ENCODE measurements at regions not wholly inside any gene's neighbourhood (a gene's known extent, or its start where the extent isn't known, plus 50 kb on each side); places are given as distances from the start of the nearest gene placed in this dataset.

- no peak for DNase-seq (ENCODE audit: low read depth, low spot score)
- RAD21 ChIA-PET (ENCODE audit: unreplicated experiment) = no interaction called here
- no peaks in the 10 kb centered on the region for H3K9me3 ChIP-seq (replicated peaks; ENCODE audit: control insufficient read depth, insufficient read depth, low read length)
- in situ Hi-C loops (cut with MboI) (no loop called here), intact Hi-C loops (cut with micrococcal nuclease; ENCODE audit: unreplicated experiment) (no loop called here)
- H3K9ac ChIP-seq (ENCODE audit: control insufficient read depth, insufficient read depth, low read length) = no peak overlapping the region
- TF ChIP-seq TARDBP (IDR thresholded peaks at IDR 0.05; ENCODE audit: borderline replicate concordance) (no peak), CREM (IDR thresholded peaks at IDR 0.05; ENCODE audit: low read depth) (no peak), ZBTB33 (IDR thresholded peaks at IDR 0.05) (no peak), ZZZ3 (IDR thresholded peaks at IDR 0.05; ENCODE audit: control insufficient read depth, insufficient read length, low read depth) (no peak), REST (IDR thresholded peaks at IDR 0.05; ENCODE audit: low read depth, low read length) (no peak), JUND (IDR thresholded peaks at IDR 0.05; ENCODE audit: low read depth, low read length) (no peak), BRCA1 (IDR thresholded peaks at IDR 0.05; ENCODE audit: low read depth, low read length) (no peak), MLLT1 (IDR thresholded peaks at IDR 0.05) (no peak), ATF7 (IDR thresholded peaks at IDR 0.05; ENCODE audit: low read depth) (no peak), SIX5 (IDR thresholded peaks at IDR 0.05; ENCODE audit: low read depth, low read length, severe bottlenecking) (no peak), PAX5 (IDR thresholded peaks at IDR 0.05; ENCODE audit: borderline replicate concordance, low read depth, low read length) (no peak), KDM1A (IDR thresholded peaks at IDR 0.05; ENCODE audit: borderline replicate concordance) (no peak), HDAC6 (IDR thresholded peaks at IDR 0.05; ENCODE audit: unreplicated experiment) (no peak), CEBPB (IDR thresholded peaks at IDR 0.05; ENCODE audit: borderline replicate concordance in 1 of 2, low read depth in 2 of 2, low read length in 2 of 2) (no peak), SPI1 (IDR thresholded peaks at IDR 0.05; ENCODE audit: borderline replicate concordance, insufficient read depth, low read depth, low read length) (no peak)
- H3K79me2 ChIP-seq (ENCODE audit: control insufficient read depth, insufficient read depth, low read length) = no peaks in the 10 kb centered on the region
- no peaks in the 10 kb centered on the region for H3K27me3 ChIP-seq (replicated peaks in 1 of 2; ENCODE audit: control insufficient read depth in 2 of 2, insufficient read depth in 2 of 2, low read length in 1 of 2)
- H4K20me1 ChIP-seq (ENCODE audit: control insufficient read depth, insufficient read depth) = no peaks in the 10 kb centered on the region
- 92% methylated on average over 5 of the region's 5 CpGs for WGBS (ENCODE audit: insufficient coverage, insufficient replicate concordance, low lambda C conversion rate, missing lambda C conversion rate)
- no peaks in the 10 kb centered on the region for H3K36me3 ChIP-seq (ENCODE audit: control insufficient read depth in 2 of 2, insufficient read depth in 2 of 2, low read length in 1 of 2)
- FAIRE-seq = no peak
- POLR2A ChIA-PET = interaction anchor here (1.5 kb wide), 1 partner anchor 13 kb away, joined by 5 read pairs; no protein-coding TSS in a partner anchor
- no peak for ATAC-seq
- H2AFZ ChIP-seq (ENCODE audit: control insufficient read depth, low read depth, low read length) = no peak overlapping the region
- SMC1A ChIA-PET (ENCODE audit: uncharacterized antibody, unreplicated experiment) = interaction anchor here (0.7 to 1.1 kb wide), 2 partner anchors 9 to 756 kb away, joined by 3 read pairs; no protein-coding TSS in a partner anchor
- no peak overlapping the region for H3K4me2 ChIP-seq (ENCODE audit: control insufficient read depth, insufficient read depth)
- H3K27ac ChIP-seq (ENCODE audit: control insufficient read depth, insufficient read depth) = no peak overlapping the region
- no TSS peak for BruUV-seq (replicated peaks)
- H3K4me1 ChIP-seq (ENCODE audit: control insufficient read depth, insufficient read depth, low read length) = peaks cover 7% of the 10 kb centered on the region
- no peak overlapping the region for H3K4me3 ChIP-seq
- CTCF ChIA-PET = interaction anchor here (1.8 kb wide), 1 partner anchor 9 kb away, joined by 6 read pairs; no protein-coding TSS in a partner anchor
Observed at GRCh38 chr13:33520468-33520839, 234.9 kb upstream of the STARD13 start.

All from GM12878 (cell line).